ENCODE measurements at regions not wholly inside any gene's neighbourhood (a gene's known extent, or its start where the extent isn't known, plus 50 kb on each side); places are given as distances from the start of the nearest gene placed in this dataset.
"Not testable (repeated sequence)": the region's sequence is repeated elsewhere in the genome, so short reads cannot be mapped to it uniquely, and the experiment has no call there.

- Mint-ChIP-seq H3K27ac (no peak overlapping the region), H3K36me3 (ENCODE audit: insufficient read depth in 2 of 2) (no peaks in the 10 kb centered on the region), H3K4me1 (ENCODE audit: low read depth) (no peaks in the 10 kb centered on the region), H3K4me3 (no peak overlapping the region), H3K27me3 (ENCODE audit: low read depth) (no peaks in the 10 kb centered on the region), H3K9me3 (peaks cover 3% of the 10 kb centered on the region in 2 donors)
- ATAC-seq (replicated peaks in 1 of 2) (no peak), DNase-seq (no peak)
Measured at GRCh38 chr7:89549768-89550167, 604.5 kb upstream of the STEAP1 start.

GRCh38 chr7:89554209-89554608 is 600.1 kb upstream of the STEAP1 start:
- H3K27ac Mint-ChIP-seq = no peak overlapping the region
- DNase-seq = no peak

GRCh38 chr7:89559596-89559995 is 594.7 kb upstream of the STEAP1 start:
- ATAC-seq (replicated peaks in 1 of 2) = no peak
- Mint-ChIP-seq H3K27me3 (ENCODE audit: low read depth) (no peaks in the 10 kb centered on the region), H3K27ac (no peak overlapping the region), H3K36me3 (ENCODE audit: insufficient read depth in 2 of 2) (no peaks in the 10 kb centered on the region), H3K9me3 (peaks cover 0 to 2% of the 10 kb centered on the region in 2 donors), H3K4me3 (no peak overlapping the region), H3K4me1 (ENCODE audit: low read depth) (no peaks in the 10 kb centered on the region)
- DNase-seq = no peak

More at GRCh38 chr7:89554209-89554608, 600.1 kb upstream of the STEAP1 start:
- Mint-ChIP-seq H3K4me3 (no peak overlapping the region), H3K27me3 (ENCODE audit: low read depth) (no peaks in the 10 kb centered on the region), H3K4me1 (ENCODE audit: low read depth) (no peaks in the 10 kb centered on the region), H3K36me3 (ENCODE audit: insufficient read depth in 2 of 2) (no peaks in the 10 kb centered on the region), H3K9me3 (no peaks in the 10 kb centered on the region)
- ATAC-seq (replicated peaks in 1 of 2) = no peak

GRCh38 chr7:89563597-89563996 is 590.7 kb upstream of the STEAP1 start:
- Mint-ChIP-seq H3K36me3 (ENCODE audit: insufficient read depth in 2 of 2) (no peaks in the 10 kb centered on the region), H3K27me3 (ENCODE audit: low read depth) (no peaks in the 10 kb centered on the region), H3K9me3 (peaks cover 10 to 11% of the 10 kb centered on the region in 2 donors), H3K27ac (no peak overlapping the region), H3K4me3 (no peak overlapping the region), H3K4me1 (ENCODE audit: low read depth) (no peaks in the 10 kb centered on the region)
- DNase-seq (no peak), ATAC-seq (replicated peaks in 1 of 2) (no peak)

GRCh38 chr7:89584896-89585295 is 569.4 kb upstream of the STEAP1 start:
- H3K4me1 Mint-ChIP-seq (ENCODE audit: low read depth) = no peaks in the 10 kb centered on the region
- H3K36me3 Mint-ChIP-seq (ENCODE audit: insufficient read depth in 2 of 2) = peaks cover 4 to 6% of the 10 kb centered on the region in 2 donors
- no peaks in the 10 kb centered on the region for H3K27me3 Mint-ChIP-seq (ENCODE audit: low read depth)
- DNase-seq = no peak
- ATAC-seq (replicated peaks in 1 of 2) = no peak
- H3K9me3 Mint-ChIP-seq = peaks cover 4 to 11% of the 10 kb centered on the region in 2 donors
- H3K4me3 Mint-ChIP-seq = no peak overlapping the region
- H3K27ac Mint-ChIP-seq = no peak overlapping the region

GRCh38 chr7:89593125-89593524 is 561.1 kb upstream of the STEAP1 start:
- peaks cover 1 to 6% of the 10 kb centered on the region in 2 donors for H3K9me3 Mint-ChIP-seq
- no peaks in the 10 kb centered on the region for H3K27me3 Mint-ChIP-seq (ENCODE audit: low read depth)
- H3K27ac Mint-ChIP-seq = no peak overlapping the region

GRCh38 chr7:89602984-89603383 is 551.3 kb upstream of the STEAP1 start:
- Mint-ChIP-seq H3K4me1 (ENCODE audit: low read depth) (peaks cover 29% of the 10 kb centered on the region), H3K36me3 (ENCODE audit: insufficient read depth in 2 of 2) (peaks cover 5 to 7% of the 10 kb centered on the region in 2 donors), H3K27ac (no peak overlapping the region), H3K27me3 (ENCODE audit: low read depth) (no peaks in the 10 kb centered on the region), H3K4me3 (no peak overlapping the region), H3K9me3 (peaks cover 7 to 8% of the 10 kb centered on the region in 2 donors)
- no peak for DNase-seq
- no peak for ATAC-seq (replicated peaks in 1 of 2)

More at GRCh38 chr7:89593125-89593524, 561.1 kb upstream of the STEAP1 start:
- Mint-ChIP-seq H3K36me3 (ENCODE audit: insufficient read depth in 2 of 2) (no peaks in the 10 kb centered on the region), H3K4me3 (no peak overlapping the region), H3K4me1 (ENCODE audit: low read depth) (no peaks in the 10 kb centered on the region)
- DNase-seq (no peak), ATAC-seq (replicated peaks in 1 of 2) (no peak)

GRCh38 chr7:89605362-89605761 is 548.9 kb upstream of the STEAP1 start:
- H3K27ac Mint-ChIP-seq = no peak overlapping the region
- DNase-seq = no peak
- H3K4me3 Mint-ChIP-seq = no peak overlapping the region
- H3K27me3 Mint-ChIP-seq (ENCODE audit: low read depth) = no peaks in the 10 kb centered on the region
- H3K9me3 Mint-ChIP-seq = peaks cover 4 to 8% of the 10 kb centered on the region in 2 donors
- ATAC-seq (replicated peaks in 1 of 2) = no peak
- H3K4me1 Mint-ChIP-seq (ENCODE audit: low read depth) = peaks cover 49% of the 10 kb centered on the region
- H3K36me3 Mint-ChIP-seq (ENCODE audit: insufficient read depth in 2 of 2) = peaks cover 2 to 7% of the 10 kb centered on the region in 2 donors

GRCh38 chr7:89606511-89606910 is 547.8 kb upstream of the STEAP1 start:
- ATAC-seq (replicated peaks in 1 of 2) (no peak), DNase-seq (no peak)
- Mint-ChIP-seq H3K4me1 (ENCODE audit: low read depth) (peaks cover 49% of the 10 kb centered on the region), H3K9me3 (peaks cover 4 to 5% of the 10 kb centered on the region in 2 donors), H3K27me3 (ENCODE audit: low read depth) (no peaks in the 10 kb centered on the region), H3K4me3 (peak overlapping the region in 1 of 2 donors; percentile 26), H3K36me3 (ENCODE audit: insufficient read depth in 2 of 2) (peaks cover 0 to 8% of the 10 kb centered on the region in 2 donors), H3K27ac (peak overlapping the region; percentile 34)

- no peak overlapping the region for H3K27ac Mint-ChIP-seq
- H3K4me3 Mint-ChIP-seq = no peak overlapping the region
- H3K9me3 Mint-ChIP-seq = peaks cover 2% of the 10 kb centered on the region in 2 donors
- H3K36me3 Mint-ChIP-seq (ENCODE audit: insufficient read depth in 2 of 2) = peaks cover 0 to 4% of the 10 kb centered on the region in 2 donors
- peaks cover 49% of the 10 kb centered on the region for H3K4me1 Mint-ChIP-seq (ENCODE audit: low read depth)
- ATAC-seq (replicated peaks in 1 of 2) (peak; percentile 39 to 64), DNase-seq (peak in 1 of 2 donors; percentile 17)
- no peaks in the 10 kb centered on the region for H3K27me3 Mint-ChIP-seq (ENCODE audit: low read depth)
Measured at GRCh38 chr7:89607792-89608191, 546.5 kb upstream of the STEAP1 start.

GRCh38 chr7:89616829-89617228 is 537.4 kb upstream of the STEAP1 start:
- not testable (repeated sequence) for DNase-seq; H3K9me3 Mint-ChIP-seq; ATAC-seq (replicated peaks in 1 of 2); H3K27me3 Mint-ChIP-seq (ENCODE audit: low read depth); H3K27ac Mint-ChIP-seq; H3K4me1 Mint-ChIP-seq (ENCODE audit: low read depth); H3K4me3 Mint-ChIP-seq; H3K36me3 Mint-ChIP-seq (ENCODE audit: insufficient read depth in 2 of 2)

GRCh38 chr7:89618274-89618673 is 536.0 kb upstream of the STEAP1 start:
- no peak overlapping the region for H3K4me3 Mint-ChIP-seq

GRCh38 chr7:89621925-89622641 is 532.2 kb upstream of the STEAP1 start:
- Mint-ChIP-seq H3K4me1 (ENCODE audit: low read depth) (peaks cover 31% of the 10 kb centered on the region), H3K27me3 (ENCODE audit: low read depth) (no peaks in the 10 kb centered on the region), H3K36me3 (ENCODE audit: insufficient read depth in 2 of 2) (no peaks in the 10 kb centered on the region), H3K4me3 (no peak overlapping the region), H3K9me3 (peaks cover 0 to 2% of the 10 kb centered on the region in 2 donors), H3K27ac (no peak overlapping the region)
- ATAC-seq (replicated peaks in 1 of 2) (peak in 1 of 2 donors; percentile 13), DNase-seq (no peak)

More at GRCh38 chr7:89618274-89618673, 536.0 kb upstream of the STEAP1 start:
- Mint-ChIP-seq H3K36me3 (ENCODE audit: insufficient read depth in 2 of 2) (no peaks in the 10 kb centered on the region), H3K27me3 (ENCODE audit: low read depth) (no peaks in the 10 kb centered on the region), H3K4me1 (ENCODE audit: low read depth) (peaks cover 17% of the 10 kb centered on the region), H3K9me3 (no peaks in the 10 kb centered on the region), H3K27ac (no peak overlapping the region)
- DNase-seq (no peak), ATAC-seq (replicated peaks in 1 of 2) (no peak)

All from activated T-cell treated with anti-CD3 and anti-CD28 coated beads, Interleukin-2, amount 50 U/mL, for 72 hours (primary cell).